GM12864 (cell line): ENCODE measurements at regions not wholly inside any gene's neighbourhood (a gene's known extent, or its start where the extent isn't known, plus 50 kb on each side); places are given as distances from the start of the nearest gene placed in this dataset.
"Not testable (repeated sequence)": the region's sequence is repeated elsewhere in the genome, so short reads cannot be mapped to it uniquely, and the experiment has no call there.

ENCODE experiments used
- DNase-seq: peaks from one replicate; pipeline ENCODE4 v3.0.0-alpha.2; 2011; ENCODE audit warnings: low read depth
- H3K4me3 ChIP-seq: 2 replicates; pipeline ENCODE4 v1.5.1; 2011; ENCODE audit warnings: mild to moderate bottlenecking, low read depth, low read length, control low read depth
- CTCF ChIP-seq: IDR thresholded peaks from 2 replicates; pipeline ENCODE4 v1.5.1; 2011; ENCODE audit warnings: low read depth, mild to moderate bottlenecking, moderate library complexity, low read length, control low read depth, inconsistent platforms; ENCODE audit errors: missing control alignments

GRCh38 chr4:158356301-158356700, 146.0 kb downstream of the TMEM144 start:
- no peak overlapping the region for H3K4me3 ChIP-seq
- no peak for DNase-seq
- no peak for TF ChIP-seq CTCF

GRCh38 chr4:158367932-158368441, 153.7 kb upstream of the RXFP1 start:
- DNase-seq, H3K4me3 ChIP-seq: not testable (repeated sequence)

GRCh38 chr4:158371158-158371557, 150.5 kb upstream of the RXFP1 start:
- H3K4me3 ChIP-seq: no peak overlapping the region
- no peak for TF ChIP-seq CTCF
- no peak for DNase-seq

GRCh38 chr4:158374318-158374717, 147.4 kb upstream of the RXFP1 start:
- no peak for TF ChIP-seq CTCF
- no peak for DNase-seq

GRCh38 chr4:158376106-158376840, 145.4 kb upstream of the RXFP1 start:
- no peak for DNase-seq
- TF ChIP-seq CTCF: no peak
- H3K4me3 ChIP-seq: no peak overlapping the region

More at GRCh38 chr4:158374318-158374717, 147.4 kb upstream of the RXFP1 start:
- H3K4me3 ChIP-seq: no peak overlapping the region

GRCh38 chr4:158384414-158384813, 137.3 kb upstream of the RXFP1 start:
- no peak for TF ChIP-seq CTCF
- DNase-seq: no peak
- H3K4me3 ChIP-seq: no peak overlapping the region

- DNase-seq: no peak
- H3K4me3 ChIP-seq: no peak overlapping the region
- no peak for TF ChIP-seq CTCF
These were observed 126.3 kb upstream of the RXFP1 start for GRCh38 chr4:158395343-158395742.
